ENCODE measurements at regions not wholly inside any gene's neighbourhood (a gene's known extent, or its start where the extent isn't known, plus 50 kb on each side); places are given as distances from the start of the nearest gene placed in this dataset.

GRCh38 chr14:100674897-100675619 is 51.6 kb upstream of the DLK1 start:
- Histone ChIP-seq H3K4me3 (ENCODE audit: low read depth, low read length) (no peak overlapping the region), H3K9ac (no peak overlapping the region), H3K4me2 (ENCODE audit: low read length) (no peak overlapping the region), H3K4me1 (no peaks in the 10 kb centered on the region), H3K9me3 (ENCODE audit: control insufficient read depth, low read length) (no peaks in the 10 kb centered on the region), H2AFZ (no peak overlapping the region), H3K27ac (no peak overlapping the region), H3K27me3 (ENCODE audit: control insufficient read depth, insufficient read depth, low read length) (no peaks in the 10 kb centered on the region), H3K36me3 (ENCODE audit: control insufficient read depth, insufficient read depth, low read length) (no peaks in the 10 kb centered on the region), H3K79me2 (no peaks in the 10 kb centered on the region)
- TF ChIP-seq CTCF (IDR thresholded peaks at IDR 0.05): no peak

- Histone ChIP-seq H3K79me2 (no peaks in the 10 kb centered on the region), H3K27ac (no peak overlapping the region), H3K27me3 (ENCODE audit: control insufficient read depth, insufficient read depth, low read length) (no peaks in the 10 kb centered on the region), H3K4me2 (ENCODE audit: low read length) (no peak overlapping the region), H3K4me3 (ENCODE audit: low read depth, low read length) (no peak overlapping the region), H3K9ac (no peak overlapping the region), H3K36me3 (ENCODE audit: control insufficient read depth, insufficient read depth, low read length) (no peaks in the 10 kb centered on the region), H3K9me3 (ENCODE audit: control insufficient read depth, low read length) (no peaks in the 10 kb centered on the region), H3K4me1 (no peaks in the 10 kb centered on the region), H2AFZ (no peak overlapping the region)
- no peak for TF ChIP-seq CTCF (IDR thresholded peaks at IDR 0.05)
Measured at GRCh38 chr14:100675699-100676684, 50.7 kb upstream of the DLK1 start.

Data from parathyroid adenoma (tissue), 2 donors.